Large intestine (tissue), 3 donors: ENCODE measurements at regions not wholly inside any gene's neighbourhood (a gene's known extent, or its start where the extent isn't known, plus 50 kb on each side); places are given as distances from the start of the nearest gene placed in this dataset.

Experiments
- DNase-seq, 2 donors: peaks; one replicate each; pipeline versions ENCODE4 v3.0.0 to v3.0.0-alpha.2; 2013
- H3K27ac ChIP-seq: one replicate; pipeline ENCODE4 v1.5.1; 2013; ENCODE audit warnings: low read length
- H3K27me3 ChIP-seq: 2 replicates; pipeline ENCODE4 v1.6.1; 2013; ENCODE audit warnings: low read length; ENCODE audit not compliant: control insufficient read depth, insufficient read depth
- H3K36me3 ChIP-seq: 2 replicates; pipeline ENCODE4 v1.6.1; 2013; ENCODE audit warnings: low read length; ENCODE audit not compliant: control insufficient read depth, insufficient read depth
- H3K4me1 ChIP-seq: one replicate; pipeline ENCODE4 v1.6.1; 2013; ENCODE audit warnings: low read length; ENCODE audit not compliant: control insufficient read depth, insufficient read depth
- H3K4me3 ChIP-seq: one replicate; pipeline ENCODE4 v1.5.1; 2013; ENCODE audit warnings: low read length
- H3K9me3 ChIP-seq: one replicate; pipeline ENCODE4 v1.6.1; 2013; ENCODE audit warnings: mild to moderate bottlenecking, low read depth, low read length, moderate library complexity; ENCODE audit not compliant: control insufficient read depth
- WGBS: methylation state at CpG from one replicate; pipeline ENCODE4 v1.1.5; 2013; ENCODE audit warnings: low lambda C conversion rate; ENCODE audit not compliant: insufficient coverage; 5-methylcytosine and 5-hydroxymethylcytosine counted together

- no peaks in the 10 kb centered on the region for H3K27me3 ChIP-seq
- no peak overlapping the region for H3K27ac ChIP-seq
- no peak overlapping the region for H3K4me3 ChIP-seq
- no peak for DNase-seq
- no CpG with 5 or more reads among the region's 2 CpGs for WGBS
- H3K9me3 ChIP-seq = no peaks in the 10 kb centered on the region
- H3K4me1 ChIP-seq = no peaks in the 10 kb centered on the region
- H3K36me3 ChIP-seq = no peaks in the 10 kb centered on the region
Measured at GRCh38 chr18:42459873-42460272, 504.8 kb downstream of the PIK3C3 start.

GRCh38 chr18:42471885-42472284, 516.9 kb downstream of the PIK3C3 start:
- Histone ChIP-seq H3K9me3 (no peaks in the 10 kb centered on the region), H3K36me3 (no peaks in the 10 kb centered on the region), H3K27ac (no peak overlapping the region), H3K4me1 (no peaks in the 10 kb centered on the region), H3K27me3 (no peaks in the 10 kb centered on the region), H3K4me3 (no peak overlapping the region)
- DNase-seq = no peak
- WGBS = 33% methylated on average over 1 of the region's 1 CpG

GRCh38 chr18:42473611-42474010, 518.6 kb downstream of the PIK3C3 start:
- H3K27ac ChIP-seq = no peak overlapping the region
- no peak overlapping the region for H3K4me3 ChIP-seq
- H3K9me3 ChIP-seq = no peaks in the 10 kb centered on the region
- H3K36me3 ChIP-seq = no peaks in the 10 kb centered on the region
- H3K27me3 ChIP-seq = no peaks in the 10 kb centered on the region
- no peak for DNase-seq
- no peaks in the 10 kb centered on the region for H3K4me1 ChIP-seq
- WGBS = 100% methylated on average over 2 of the region's 6 CpGs

- H3K36me3 ChIP-seq = no peaks in the 10 kb centered on the region
- H3K4me3 ChIP-seq = no peak overlapping the region
- DNase-seq = no peak
- H3K27ac ChIP-seq = no peak overlapping the region
- no peaks in the 10 kb centered on the region for H3K27me3 ChIP-seq
- no peaks in the 10 kb centered on the region for H3K9me3 ChIP-seq
- no peaks in the 10 kb centered on the region for H3K4me1 ChIP-seq
Measured at GRCh38 chr18:42474577-42474976, 519.5 kb downstream of the PIK3C3 start.

GRCh38 chr18:42475157-42475556, 520.1 kb downstream of the PIK3C3 start:
- no CpG with 5 or more reads among the region's 1 CpG for WGBS

GRCh38 chr18:42477267-42477666, 522.2 kb downstream of the PIK3C3 start:
- H3K27ac ChIP-seq = no peak overlapping the region
- no peaks in the 10 kb centered on the region for H3K36me3 ChIP-seq
- H3K9me3 ChIP-seq = no peaks in the 10 kb centered on the region
- no peaks in the 10 kb centered on the region for H3K4me1 ChIP-seq
- H3K4me3 ChIP-seq = no peak overlapping the region
- DNase-seq = no peak
- no peaks in the 10 kb centered on the region for H3K27me3 ChIP-seq

More at GRCh38 chr18:42475157-42475556, 520.1 kb downstream of the PIK3C3 start:
- Histone ChIP-seq H3K27me3 (no peaks in the 10 kb centered on the region), H3K4me1 (no peaks in the 10 kb centered on the region), H3K36me3 (no peaks in the 10 kb centered on the region), H3K4me3 (no peak overlapping the region), H3K27ac (no peak overlapping the region), H3K9me3 (no peaks in the 10 kb centered on the region)
- DNase-seq = no peak

GRCh38 chr18:42480441-42480840, 525.4 kb downstream of the PIK3C3 start:
- DNase-seq = no peak
- H3K27me3 ChIP-seq = no peaks in the 10 kb centered on the region
- WGBS = no CpG with 5 or more reads among the region's 5 CpGs
- no peak overlapping the region for H3K4me3 ChIP-seq
- no peaks in the 10 kb centered on the region for H3K9me3 ChIP-seq
- H3K27ac ChIP-seq = no peak overlapping the region
- H3K36me3 ChIP-seq = no peaks in the 10 kb centered on the region
- no peaks in the 10 kb centered on the region for H3K4me1 ChIP-seq

GRCh38 chr18:42484648-42485047, 529.6 kb downstream of the PIK3C3 start:
- no peak for DNase-seq
- Histone ChIP-seq H3K4me3 (no peak overlapping the region), H3K36me3 (no peaks in the 10 kb centered on the region), H3K9me3 (no peaks in the 10 kb centered on the region), H3K27me3 (no peaks in the 10 kb centered on the region), H3K4me1 (no peaks in the 10 kb centered on the region), H3K27ac (no peak overlapping the region)

- Histone ChIP-seq H3K4me3 (no peak overlapping the region), H3K27ac (no peak overlapping the region), H3K9me3 (no peaks in the 10 kb centered on the region), H3K4me1 (no peaks in the 10 kb centered on the region), H3K36me3 (no peaks in the 10 kb centered on the region), H3K27me3 (no peaks in the 10 kb centered on the region)
- 67% methylated on average over 1 of the region's 2 CpGs for WGBS
- no peak for DNase-seq
Measured at GRCh38 chr18:42486271-42486670, 531.2 kb downstream of the PIK3C3 start.

GRCh38 chr18:42508683-42509296, 553.8 kb downstream of the PIK3C3 start:
- peak overlapping the region; percentile 71 for H3K27ac ChIP-seq
- no peaks in the 10 kb centered on the region for H3K9me3 ChIP-seq
- H3K4me3 ChIP-seq = no peak overlapping the region
- whole genome bisulfite sequencing = no CpG with 5 or more reads among the region's 3 CpGs
- DNase-seq = peak; percentile 59 to 78
- no peaks in the 10 kb centered on the region for H3K27me3 ChIP-seq
- H3K4me1 ChIP-seq = peaks cover 18% of the 10 kb centered on the region
- no peaks in the 10 kb centered on the region for H3K36me3 ChIP-seq

GRCh38 chr18:42509750-42510415, 554.8 kb downstream of the PIK3C3 start:
- WGBS = no CpG with 5 or more reads among the region's 1 CpG
- Histone ChIP-seq H3K27me3 (no peaks in the 10 kb centered on the region), H3K36me3 (no peaks in the 10 kb centered on the region), H3K4me3 (no peak overlapping the region), H3K27ac (peak overlapping the region; percentile 71), H3K9me3 (no peaks in the 10 kb centered on the region), H3K4me1 (peaks cover 18% of the 10 kb centered on the region)
- DNase-seq = peak in 1 of 2 donors; percentile 52
